SH-SY5Y (cell line): ENCODE measurements at regions not wholly inside any gene's neighbourhood (a gene's known extent, or its start where the extent isn't known, plus 50 kb on each side); places are given as distances from the start of the nearest gene placed in this dataset.

Experiments
- GATA2 ChIP-seq: IDR thresholded peaks from 2 replicates; pipeline ENCODE4 v1.6.1; 2011; ENCODE audit warnings: mild to moderate bottlenecking, low read depth, low read length
- GATA3 ChIP-seq: IDR thresholded peaks from 2 replicates; pipeline ENCODE4 v1.6.1; 2011; ENCODE audit warnings: low read depth, mild to moderate bottlenecking, low read length, moderate library complexity

- no peak for TF ChIP-seq GATA2
- no peak for TF ChIP-seq GATA3
These were observed 50.3 kb upstream of the ZEB1 start for GRCh38 chr10:31268444-31269303.
